ENCODE measurements at regions not wholly inside any gene's neighbourhood (a gene's known extent, or its start where the extent isn't known, plus 50 kb on each side); places are given as distances from the start of the nearest gene placed in this dataset.

DNA sequence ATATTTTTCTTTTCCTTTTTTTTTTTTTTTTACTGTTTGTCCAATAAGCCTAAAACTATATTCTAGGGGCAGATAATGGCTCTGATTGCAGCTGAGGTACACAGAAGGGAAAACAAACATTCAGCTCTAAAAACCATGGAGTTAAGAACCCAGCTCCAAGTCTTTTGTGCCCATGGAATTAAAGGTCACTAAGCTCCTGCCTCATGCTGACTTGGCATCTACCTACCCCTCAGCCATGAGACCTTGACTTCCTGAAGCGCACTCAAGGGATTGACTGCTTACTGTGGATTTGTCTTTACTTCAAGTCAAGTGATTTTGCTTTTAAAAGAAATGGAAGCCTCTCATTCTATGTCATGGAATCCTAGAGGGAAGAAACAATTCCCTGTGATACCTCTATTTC is 192.3 kb downstream of the AMY1C start:
- no TSS peak for BruUV-seq (replicated peaks)
- DNase-seq (ENCODE audit: low read depth, low spot score): no peak
- no peaks in the 10 kb centered on the region for H3K27me3 ChIP-seq (replicated peaks in 1 of 2; ENCODE audit: control insufficient read depth in 2 of 2, insufficient read depth in 2 of 2, low read length in 1 of 2)
- ChIA-PET CTCF (no interaction called here), POLR2A (interaction anchor here (0.6 kb wide), 1 partner anchor 32 kb away, joined by 3 read pairs; no protein-coding TSS in a partner anchor), SMC1A (ENCODE audit: uncharacterized antibody, unreplicated experiment) (no interaction called here), RAD21 (ENCODE audit: unreplicated experiment) (no interaction called here)
- H3K9ac ChIP-seq (ENCODE audit: control insufficient read depth, insufficient read depth, low read length): no peak overlapping the region
- TF ChIP-seq RAD21 (IDR thresholded peaks at IDR 0.05; ENCODE audit: insufficient read depth, low read depth, low read length): no peak
- TF ChIP-seq YY1 (IDR thresholded peaks at IDR 0.05; ENCODE audit: low read depth, low read length): no peak
- H2AFZ ChIP-seq (ENCODE audit: control insufficient read depth, low read depth, low read length): no peak overlapping the region
- H3K9me3 ChIP-seq (replicated peaks; ENCODE audit: control insufficient read depth, insufficient read depth, low read length): no peaks in the 10 kb centered on the region
- no peaks in the 10 kb centered on the region for H3K36me3 ChIP-seq (ENCODE audit: control insufficient read depth in 2 of 2, insufficient read depth in 2 of 2, low read length in 1 of 2)
- H3K27ac ChIP-seq (ENCODE audit: control insufficient read depth, insufficient read depth): no peak overlapping the region
- intact Hi-C loops (cut with micrococcal nuclease; ENCODE audit: unreplicated experiment) (no loop called here), in situ Hi-C loops (cut with MboI) (no loop called here)
- no peak overlapping the region for H3K4me2 ChIP-seq (ENCODE audit: control insufficient read depth, insufficient read depth)
- no peak for FAIRE-seq
- no peaks in the 10 kb centered on the region for H3K4me1 ChIP-seq (ENCODE audit: control insufficient read depth, insufficient read depth, low read length)
- H3K79me2 ChIP-seq (ENCODE audit: control insufficient read depth, insufficient read depth, low read length): no peaks in the 10 kb centered on the region
- no peak overlapping the region for H3K4me3 ChIP-seq
- H4K20me1 ChIP-seq (ENCODE audit: control insufficient read depth, insufficient read depth): no peaks in the 10 kb centered on the region
- 0% methylated on average over 1 of the region's 1 CpG for WGBS (ENCODE audit: insufficient coverage, insufficient replicate concordance, low lambda C conversion rate, missing lambda C conversion rate)
- no peak for ATAC-seq

DNA sequence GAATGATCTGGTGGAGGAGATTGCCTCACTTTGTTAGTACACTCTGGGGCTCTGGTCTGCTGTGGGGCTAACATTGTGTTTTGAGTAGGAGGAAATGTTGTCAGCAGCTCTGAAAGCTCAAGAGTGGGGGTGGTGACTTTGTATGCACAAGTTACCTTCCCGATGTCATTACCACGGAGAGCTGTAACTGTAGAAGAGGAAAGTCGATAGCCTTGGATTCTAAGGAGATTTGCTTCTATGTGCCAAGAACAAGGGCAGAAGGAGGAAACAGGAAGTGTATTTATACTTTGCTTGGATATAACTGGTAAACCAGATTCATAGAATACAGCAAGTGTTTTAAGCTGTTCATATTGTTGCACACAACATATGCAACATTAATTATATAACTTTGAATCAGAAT is 196.1 kb downstream of the AMY1C start:
- intact Hi-C loops (cut with micrococcal nuclease; ENCODE audit: unreplicated experiment): loop anchor here (5.0 kb wide), 2 partner anchors 322 to 692 kb away; no protein-coding TSS in a partner anchor
- ATAC-seq (no peak), FAIRE-seq (no peak), DNase-seq (ENCODE audit: low read depth, low spot score) (no peak)
- Histone ChIP-seq H3K9ac (ENCODE audit: control insufficient read depth, insufficient read depth, low read length) (no peak overlapping the region), H3K27ac (ENCODE audit: control insufficient read depth, insufficient read depth) (no peak overlapping the region), H3K79me2 (ENCODE audit: control insufficient read depth, insufficient read depth, low read length) (no peaks in the 10 kb centered on the region), H3K27me3 (replicated peaks in 1 of 2; ENCODE audit: control insufficient read depth in 2 of 2, insufficient read depth in 2 of 2, low read length in 1 of 2) (no peaks in the 10 kb centered on the region), H3K4me2 (ENCODE audit: control insufficient read depth, insufficient read depth) (no peak overlapping the region), H3K4me3 (no peak overlapping the region), H4K20me1 (ENCODE audit: control insufficient read depth, insufficient read depth) (no peaks in the 10 kb centered on the region), H3K9me3 (replicated peaks; ENCODE audit: control insufficient read depth, insufficient read depth, low read length) (no peaks in the 10 kb centered on the region), H3K36me3 (ENCODE audit: control insufficient read depth in 2 of 2, insufficient read depth in 2 of 2, low read length in 1 of 2) (no peaks in the 10 kb centered on the region), H3K4me1 (ENCODE audit: control insufficient read depth, insufficient read depth, low read length) (no peaks in the 10 kb centered on the region), H2AFZ (ENCODE audit: control insufficient read depth, low read depth, low read length) (no peak overlapping the region)
- POLR2A ChIA-PET: no interaction called here
- RAD21 ChIA-PET (ENCODE audit: unreplicated experiment): no interaction called here
- in situ Hi-C loops (cut with MboI): no loop called here
- WGBS (ENCODE audit: insufficient coverage, insufficient replicate concordance, low lambda C conversion rate, missing lambda C conversion rate): 15% methylated on average over 3 of the region's 3 CpGs
- TF ChIP-seq ZZZ3 (IDR thresholded peaks at IDR 0.05; ENCODE audit: control insufficient read depth, insufficient read length, low read depth): no peak
- TF ChIP-seq GATAD2B (conservative IDR thresholded peaks at IDR 0.05; ENCODE audit: low read depth): no peak
- TF ChIP-seq EP300 (IDR thresholded peaks at IDR 0.05; ENCODE audit: borderline replicate concordance in 1 of 2, control insufficient read depth in 1 of 2, low read depth in 2 of 2, low read length in 2 of 2): no peak
- CTCF ChIA-PET: no interaction called here
- SMC1A ChIA-PET (ENCODE audit: uncharacterized antibody, unreplicated experiment): interaction anchor here (0.8 to 1.5 kb wide), 3 partner anchors 10 to 187 kb away, joined by 3 to 4 read pairs (median 3); no protein-coding TSS in a partner anchor
- no TSS peak for BruUV-seq (replicated peaks)

All from GM12878 (cell line).